PFSK-1 (cell line): ENCODE measurements at regions not wholly inside any gene's neighbourhood (a gene's known extent, or its start where the extent isn't known, plus 50 kb on each side); places are given as distances from the start of the nearest gene placed in this dataset.

Experiments used
- FOXP2 ChIP-seq: optimal IDR thresholded peaks from 2 replicates; pipeline ENCODE3; 2011; ENCODE audit warnings: borderline replicate concordance, control low read depth, inconsistent platforms; ENCODE audit not compliant: insufficient read depth; ENCODE audit errors: extremely low read length, extremely low read depth
- POLR2AphosphoS5 ChIP-seq: IDR thresholded peaks from 2 replicates; pipeline ENCODE4 v1.6.1; 2012; ENCODE audit warnings: low read depth, mild to moderate bottlenecking, control low read depth, low read length, moderate library complexity
- SIN3A ChIP-seq: IDR thresholded peaks from 2 replicates; pipeline ENCODE4 v1.6.1; 2012; ENCODE audit warnings: mild to moderate bottlenecking, low read length, moderate library complexity, borderline replicate concordance; ENCODE audit not compliant: insufficient read depth
- TAF1 ChIP-seq: IDR thresholded peaks from 2 replicates; pipeline ENCODE4 v1.6.1; 2012; ENCODE audit warnings: low read length, control low read depth, borderline replicate concordance; ENCODE audit not compliant: insufficient read depth
- TF ChIP-seq, protein P1 (sequence below), 2 experiments: IDR thresholded peaks; 2 replicates each; pipeline versions ENCODE4 v1.6.1 to v1.8.0; 2011 to 2012; ENCODE audit warnings: low read depth in 2 of 2, low read length in 2 of 2, control low read depth in 1 of 2, inconsistent platforms in 1 of 2, mild to moderate bottlenecking in 1 of 2, moderate library complexity in 1 of 2; ENCODE audit not compliant: insufficient read depth in 1 of 2

DNA sequence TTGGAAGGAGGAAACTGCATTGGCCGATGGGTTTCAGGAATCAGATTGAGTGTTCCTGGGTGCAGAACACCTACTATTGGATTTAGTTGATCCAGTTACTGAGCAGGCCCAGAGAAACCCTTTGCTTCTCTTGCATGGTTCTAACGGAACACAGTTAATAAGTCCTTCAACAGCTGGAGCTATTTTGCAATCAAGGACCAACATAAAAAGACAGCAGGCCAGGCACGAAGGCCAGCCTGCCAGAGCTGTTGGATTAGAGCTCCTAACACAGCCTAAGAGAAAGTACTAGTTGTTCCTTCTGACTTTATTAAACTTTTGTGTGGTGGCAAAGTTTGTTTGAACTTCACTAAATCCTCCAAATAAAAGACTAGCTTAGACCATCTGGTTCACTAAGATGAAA, 148.0 kb upstream of the LMO4 start:
- TF ChIP-seq FOXP2 (no peak), SIN3A (no peak), TAF1 (no peak), POLR2AphosphoS5 (no peak)
- TF ChIP-seq, protein P1, sequence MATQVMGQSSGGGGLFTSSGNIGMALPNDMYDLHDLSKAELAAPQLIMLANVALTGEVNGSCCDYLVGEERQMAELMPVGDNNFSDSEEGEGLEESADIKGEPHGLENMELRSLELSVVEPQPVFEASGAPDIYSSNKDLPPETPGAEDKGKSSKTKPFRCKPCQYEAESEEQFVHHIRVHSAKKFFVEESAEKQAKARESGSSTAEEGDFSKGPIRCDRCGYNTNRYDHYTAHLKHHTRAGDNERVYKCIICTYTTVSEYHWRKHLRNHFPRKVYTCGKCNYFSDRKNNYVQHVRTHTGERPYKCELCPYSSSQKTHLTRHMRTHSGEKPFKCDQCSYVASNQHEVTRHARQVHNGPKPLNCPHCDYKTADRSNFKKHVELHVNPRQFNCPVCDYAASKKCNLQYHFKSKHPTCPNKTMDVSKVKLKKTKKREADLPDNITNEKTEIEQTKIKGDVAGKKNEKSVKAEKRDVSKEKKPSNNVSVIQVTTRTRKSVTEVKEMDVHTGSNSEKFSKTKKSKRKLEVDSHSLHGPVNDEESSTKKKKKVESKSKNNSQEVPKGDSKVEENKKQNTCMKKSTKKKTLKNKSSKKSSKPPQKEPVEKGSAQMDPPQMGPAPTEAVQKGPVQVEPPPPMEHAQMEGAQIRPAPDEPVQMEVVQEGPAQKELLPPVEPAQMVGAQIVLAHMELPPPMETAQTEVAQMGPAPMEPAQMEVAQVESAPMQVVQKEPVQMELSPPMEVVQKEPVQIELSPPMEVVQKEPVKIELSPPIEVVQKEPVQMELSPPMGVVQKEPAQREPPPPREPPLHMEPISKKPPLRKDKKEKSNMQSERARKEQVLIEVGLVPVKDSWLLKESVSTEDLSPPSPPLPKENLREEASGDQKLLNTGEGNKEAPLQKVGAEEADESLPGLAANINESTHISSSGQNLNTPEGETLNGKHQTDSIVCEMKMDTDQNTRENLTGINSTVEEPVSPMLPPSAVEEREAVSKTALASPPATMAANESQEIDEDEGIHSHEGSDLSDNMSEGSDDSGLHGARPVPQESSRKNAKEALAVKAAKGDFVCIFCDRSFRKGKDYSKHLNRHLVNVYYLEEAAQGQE (IDR thresholded peaks at IDR 0.05; ENCODE audit: insufficient read depth in 1 of 2, low read depth in 2 of 2, low read length in 2 of 2), result no peak

DNA sequence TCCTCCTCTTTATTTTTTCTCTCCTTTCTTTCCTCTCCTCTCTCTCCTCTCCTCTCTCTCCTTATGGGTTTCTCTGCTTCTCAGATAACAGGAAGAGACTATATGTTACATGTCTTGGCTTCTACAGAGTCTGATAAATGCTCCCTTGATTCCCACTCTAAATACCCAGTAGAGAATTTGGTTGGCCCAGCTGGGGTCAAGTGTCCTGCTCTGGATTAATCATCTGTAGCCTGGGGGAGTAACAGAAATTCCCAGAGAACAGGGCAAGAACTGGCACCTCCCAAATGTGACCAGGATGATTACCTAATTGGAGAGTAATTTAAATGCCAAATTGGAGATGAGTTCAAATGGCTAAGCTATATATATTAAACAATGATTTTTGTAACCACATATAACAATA, 146.1 kb upstream of the LMO4 start:
- TF ChIP-seq, protein P1 (IDR thresholded peaks at IDR 0.05; ENCODE audit: insufficient read depth in 1 of 2, low read depth in 2 of 2, low read length in 2 of 2), result no peak

DNA sequence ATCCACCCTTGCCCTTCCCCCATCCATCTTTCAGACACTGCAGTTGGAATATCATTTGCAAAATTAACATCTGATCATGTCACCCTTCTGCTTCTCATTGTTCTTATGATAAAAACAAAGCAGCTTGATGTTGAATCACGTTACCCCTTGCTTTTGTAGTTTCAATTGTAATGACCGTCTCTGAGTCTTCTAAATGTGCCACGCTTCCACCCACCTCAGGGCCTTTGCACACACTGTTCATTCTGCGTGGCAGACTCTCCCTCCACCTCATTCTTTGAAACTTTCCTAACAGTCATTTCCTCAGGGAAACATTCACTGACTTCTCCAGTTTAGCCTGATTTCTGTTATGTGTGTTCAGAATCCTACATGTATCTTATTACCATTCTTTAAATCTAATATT, 143.6 kb upstream of the LMO4 start:
- TF ChIP-seq SIN3A (no peak), FOXP2 (no peak), POLR2AphosphoS5 (no peak), TAF1 (no peak)
- TF ChIP-seq, protein P1 (IDR thresholded peaks at IDR 0.05; ENCODE audit: insufficient read depth in 1 of 2, low read depth in 2 of 2, low read length in 2 of 2), result no peak

DNA sequence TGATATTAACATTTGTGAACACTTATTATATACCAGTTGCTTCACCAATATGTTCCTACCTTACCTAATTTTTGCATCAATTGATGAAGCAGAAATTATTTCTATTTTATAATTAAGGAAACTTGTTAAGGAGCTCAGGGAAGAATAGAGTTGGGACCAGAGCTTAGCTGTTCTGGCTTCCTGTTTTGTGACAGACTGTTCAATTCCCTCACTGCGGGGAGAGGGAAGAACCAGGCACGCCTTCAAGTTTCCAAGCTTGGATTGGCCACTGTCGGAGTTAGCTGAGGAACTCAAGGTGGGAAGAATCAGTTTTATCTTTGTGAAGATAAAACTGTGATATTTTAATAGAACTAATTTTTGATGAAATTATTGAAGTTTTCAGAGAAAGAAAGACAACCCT, 142.3 kb upstream of the LMO4 start:
- no peak for TF ChIP-seq TAF1
- no peak for TF ChIP-seq POLR2AphosphoS5
- no peak for TF ChIP-seq FOXP2

DNA sequence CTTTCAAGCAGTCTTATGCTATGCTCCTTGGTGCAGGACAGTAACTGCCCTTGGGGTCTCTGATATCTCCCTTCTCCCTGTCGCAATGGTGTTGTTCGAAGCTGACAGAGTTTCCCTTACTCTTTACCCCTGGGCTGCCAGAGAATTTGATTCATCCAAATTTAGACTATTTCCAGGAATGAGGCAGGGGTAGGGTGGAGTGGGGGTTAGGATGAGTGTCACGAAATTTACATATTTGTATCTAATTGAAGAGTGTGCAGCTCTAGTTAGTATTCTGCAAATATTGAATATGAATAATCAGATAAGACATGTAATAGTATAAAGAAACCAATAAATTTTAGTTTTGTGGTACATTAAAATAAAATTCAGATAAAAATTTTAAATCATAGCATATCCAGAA, 140.0 kb upstream of the LMO4 start:
- TF ChIP-seq SIN3A (no peak), TAF1 (no peak), POLR2AphosphoS5 (no peak), FOXP2 (no peak)
- TF ChIP-seq, protein P1 (IDR thresholded peaks at IDR 0.05; ENCODE audit: insufficient read depth in 1 of 2, low read depth in 2 of 2, low read length in 2 of 2), result no peak
